ENCODE measurements at regions not wholly inside any gene's neighbourhood (a gene's known extent, or its start where the extent isn't known, plus 50 kb on each side); places are given as distances from the start of the nearest gene placed in this dataset.
"Not testable (repeated sequence)": the region's sequence is repeated elsewhere in the genome, so short reads cannot be mapped to it uniquely, and the experiment has no call there.

DNA sequence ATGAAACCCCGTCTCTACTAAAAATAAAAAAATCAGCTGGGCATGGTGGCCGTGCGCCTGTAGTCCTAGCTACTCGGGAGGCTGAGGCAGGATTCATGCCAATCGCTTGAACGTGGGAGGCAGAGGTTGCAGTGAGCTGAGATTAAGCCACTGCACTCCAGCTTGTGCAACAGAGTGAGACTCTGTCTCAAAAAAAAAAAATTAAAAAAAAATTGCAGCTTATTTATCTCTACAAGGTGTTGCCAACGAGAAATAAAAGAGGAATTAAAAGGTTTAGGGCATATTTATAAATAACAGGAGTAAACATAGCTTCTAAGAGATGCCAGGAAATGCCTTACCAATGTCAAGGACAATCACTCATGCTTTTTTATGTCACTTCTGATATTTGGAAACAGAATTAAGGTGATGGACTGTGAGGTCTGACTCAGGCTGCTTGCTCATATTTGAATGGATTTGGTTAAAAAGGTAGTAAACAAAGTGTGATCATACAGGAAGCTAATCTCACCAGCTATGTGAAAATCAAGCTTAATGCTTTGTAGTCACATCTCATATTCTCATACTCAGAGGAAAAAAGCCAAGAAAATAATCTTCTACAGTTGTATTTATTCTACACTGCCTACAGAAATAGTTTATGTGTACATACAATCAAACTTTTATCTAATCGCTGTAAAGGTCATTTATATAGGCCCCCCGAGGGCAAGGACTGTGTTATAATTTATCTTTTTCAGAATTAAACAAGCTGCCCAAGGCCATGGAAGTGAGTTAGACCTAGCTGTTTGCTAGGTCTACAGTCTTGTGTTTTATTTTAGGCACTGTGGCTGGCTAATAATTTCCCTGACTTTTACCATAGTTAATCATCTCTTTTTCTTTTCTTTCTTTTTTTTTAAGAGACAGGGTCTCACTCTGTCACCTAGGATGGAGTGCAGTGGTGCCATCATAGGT, 61.1 kb upstream of the RBMX start:
- Mint-ChIP-seq H3K36me3 (0 out of 2 replicates have a peak, but pooled peaks cover 4% of the 10 kb centered on the region), H3K9me3 (no peaks in the 10 kb centered on the region), H3K27me3 (ENCODE audit: low read depth) (no peaks in the 10 kb centered on the region), H3K4me1 (no peaks in the 10 kb centered on the region), H3K4me3 (no peak overlapping the region), H3K27ac (no peak overlapping the region)
- DNase-seq (ENCODE audit: low spot score) (no peak), ATAC-seq (no peak)
- CTCF ChIA-PET = no interaction called here
- POLR2A ChIA-PET = no interaction called here
- no peak for TF ChIP-seq ZNF121 (CRISPR knock-in tag; IDR thresholded peaks at IDR 0.05)
- no peak for TF ChIP-seq GTF2I (CRISPR knock-in tag; conservative IDR thresholded peaks at IDR 0.05)

DNA sequence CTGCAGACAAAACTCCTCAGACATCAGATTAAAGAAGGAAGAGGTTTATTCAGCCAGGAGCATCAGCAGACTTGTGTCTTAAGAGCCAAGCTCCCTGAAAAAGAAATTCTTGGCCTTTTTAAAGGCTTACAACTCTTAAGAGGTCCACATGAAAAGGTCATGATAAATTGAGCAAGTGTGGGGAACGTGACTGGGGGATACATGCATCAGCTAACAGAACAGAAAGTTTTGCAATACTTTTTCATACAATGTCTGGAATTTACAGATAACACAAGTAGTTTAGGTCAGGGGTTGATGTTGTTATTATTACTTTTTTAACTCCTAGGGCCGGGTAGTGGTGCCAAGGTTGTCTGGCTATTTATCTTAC, 55.6 kb upstream of the RBMX start:
- Mint-ChIP-seq H3K27ac (no peak overlapping the region), H3K4me1 (peaks cover 6% of the 10 kb centered on the region), H3K27me3 (ENCODE audit: low read depth) (no peaks in the 10 kb centered on the region), H3K9me3 (peaks cover 2% of the 10 kb centered on the region), H3K36me3 (peaks cover 1% of the 10 kb centered on the region), H3K4me3 (no peak overlapping the region)
- TF ChIP-seq E2F5 (CRISPR knock-in tag; IDR thresholded peaks at IDR 0.05) (no peak), ZNF263 (CRISPR knock-in tag; IDR thresholded peaks at IDR 0.05; ENCODE audit: low read depth) (no peak), E2F4 (CRISPR knock-in tag; IDR thresholded peaks at IDR 0.05; ENCODE audit: borderline replicate concordance, low read depth) (no peak), TEAD4 (CRISPR knock-in tag; IDR thresholded peaks at IDR 0.05) (no peak), MAX (CRISPR knock-in tag; IDR thresholded peaks at IDR 0.05) (no peak), RELA (CRISPR knock-in tag; IDR thresholded peaks at IDR 0.05; ENCODE audit: borderline replicate concordance) (no peak), SOX15 (CRISPR knock-in tag; IDR thresholded peaks at IDR 0.05) (no peak), FOXJ3 (CRISPR knock-in tag; IDR thresholded peaks at IDR 0.05; ENCODE audit: borderline replicate concordance) (no peak), NFYB (CRISPR knock-in tag; conservative IDR thresholded peaks at IDR 0.05; ENCODE audit: low read depth) (no peak), RORB (CRISPR knock-in tag; IDR thresholded peaks at IDR 0.05) (no peak), IRF2 (CRISPR knock-in tag; IDR thresholded peaks at IDR 0.05; ENCODE audit: borderline replicate concordance, low read depth) (no peak), FOXP4 (CRISPR knock-in tag; IDR thresholded peaks at IDR 0.05) (no peak), CREM (CRISPR knock-in tag; IDR thresholded peaks at IDR 0.05) (no peak), ETV6 (CRISPR knock-in tag; IDR thresholded peaks at IDR 0.05) (no peak), ZNF416 (CRISPR knock-in tag; IDR thresholded peaks at IDR 0.05) (no peak)
- TF ChIP-seq, protein P1, sequence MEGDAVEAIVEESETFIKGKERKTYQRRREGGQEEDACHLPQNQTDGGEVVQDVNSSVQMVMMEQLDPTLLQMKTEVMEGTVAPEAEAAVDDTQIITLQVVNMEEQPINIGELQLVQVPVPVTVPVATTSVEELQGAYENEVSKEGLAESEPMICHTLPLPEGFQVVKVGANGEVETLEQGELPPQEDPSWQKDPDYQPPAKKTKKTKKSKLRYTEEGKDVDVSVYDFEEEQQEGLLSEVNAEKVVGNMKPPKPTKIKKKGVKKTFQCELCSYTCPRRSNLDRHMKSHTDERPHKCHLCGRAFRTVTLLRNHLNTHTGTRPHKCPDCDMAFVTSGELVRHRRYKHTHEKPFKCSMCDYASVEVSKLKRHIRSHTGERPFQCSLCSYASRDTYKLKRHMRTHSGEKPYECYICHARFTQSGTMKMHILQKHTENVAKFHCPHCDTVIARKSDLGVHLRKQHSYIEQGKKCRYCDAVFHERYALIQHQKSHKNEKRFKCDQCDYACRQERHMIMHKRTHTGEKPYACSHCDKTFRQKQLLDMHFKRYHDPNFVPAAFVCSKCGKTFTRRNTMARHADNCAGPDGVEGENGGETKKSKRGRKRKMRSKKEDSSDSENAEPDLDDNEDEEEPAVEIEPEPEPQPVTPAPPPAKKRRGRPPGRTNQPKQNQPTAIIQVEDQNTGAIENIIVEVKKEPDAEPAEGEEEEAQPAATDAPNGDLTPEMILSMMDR (IDR thresholded peaks at IDR 0.05) = no peak
- TF ChIP-seq, protein P2, sequence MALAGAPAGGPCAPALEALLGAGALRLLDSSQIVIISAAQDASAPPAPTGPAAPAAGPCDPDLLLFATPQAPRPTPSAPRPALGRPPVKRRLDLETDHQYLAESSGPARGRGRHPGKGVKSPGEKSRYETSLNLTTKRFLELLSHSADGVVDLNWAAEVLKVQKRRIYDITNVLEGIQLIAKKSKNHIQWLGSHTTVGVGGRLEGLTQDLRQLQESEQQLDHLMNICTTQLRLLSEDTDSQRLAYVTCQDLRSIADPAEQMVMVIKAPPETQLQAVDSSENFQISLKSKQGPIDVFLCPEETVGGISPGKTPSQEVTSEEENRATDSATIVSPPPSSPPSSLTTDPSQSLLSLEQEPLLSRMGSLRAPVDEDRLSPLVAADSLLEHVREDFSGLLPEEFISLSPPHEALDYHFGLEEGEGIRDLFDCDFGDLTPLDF (CRISPR knock-in tag; IDR thresholded peaks at IDR 0.05) = no peak
- CTCF ChIA-PET = no interaction called here
- POLR2A ChIA-PET = no interaction called here
- ATAC-seq (no peak), DNase-seq (ENCODE audit: low spot score) (no peak)

- POLR2A ChIA-PET; ATAC-seq; H3K4me3 Mint-ChIP-seq; H3K27ac Mint-ChIP-seq; H3K4me1 Mint-ChIP-seq; DNase-seq (ENCODE audit: low spot score); CTCF ChIA-PET; H3K27me3 Mint-ChIP-seq (ENCODE audit: low read depth); H3K36me3 Mint-ChIP-seq; H3K9me3 Mint-ChIP-seq: not testable (repeated sequence)
These were observed 55.1 kb upstream of the RBMX start for GRCh38 chrX:136935533-136936182.

DNA sequence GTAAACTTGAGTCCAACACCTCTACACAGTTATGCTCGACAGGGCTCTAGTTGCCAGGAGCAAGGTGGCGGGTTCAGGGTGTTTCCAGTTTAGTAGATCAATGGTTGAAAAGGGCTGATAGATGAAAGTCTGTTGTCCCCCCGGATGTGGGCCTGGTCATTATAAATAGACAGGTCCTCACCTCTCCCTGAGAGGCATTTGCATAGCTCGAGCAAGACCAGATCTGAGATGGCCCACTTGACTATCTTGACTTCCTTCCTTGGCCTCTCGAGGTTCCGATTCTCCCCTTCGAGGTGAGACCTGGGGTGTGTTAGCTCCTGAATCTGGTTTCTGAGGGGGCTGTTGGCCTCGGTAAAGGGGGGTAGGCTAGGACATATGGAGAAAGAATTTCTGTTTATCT, 54.1 kb upstream of the RBMX start:
- DNase-seq (ENCODE audit: low spot score); H3K36me3 Mint-ChIP-seq; H3K27ac Mint-ChIP-seq; CTCF ChIA-PET; H3K4me1 Mint-ChIP-seq; H3K4me3 Mint-ChIP-seq; POLR2A ChIA-PET; ATAC-seq; H3K9me3 Mint-ChIP-seq; H3K27me3 Mint-ChIP-seq (ENCODE audit: low read depth): not testable (repeated sequence)
